ENCODE measurements at regions not wholly inside any gene's neighbourhood (a gene's known extent, or its start where the extent isn't known, plus 50 kb on each side); places are given as distances from the start of the nearest gene placed in this dataset.

- no peaks in the 10 kb centered on the region for H3K9me3 ChIP-seq (ENCODE audit: control insufficient read depth in 2 of 2, insufficient read depth in 1 of 2, low read depth in 1 of 2, low read length in 1 of 2)
- no peaks in the 10 kb centered on the region for H3K4me1 ChIP-seq (ENCODE audit: control insufficient read depth in 2 of 2, insufficient read depth in 2 of 2, low read length in 1 of 2)
- H3K27me3 ChIP-seq (ENCODE audit: control insufficient read depth in 1 of 2, insufficient read depth in 2 of 2, low read length in 2 of 2) = no peaks in the 10 kb centered on the region
- H3K36me3 ChIP-seq (ENCODE audit: control insufficient read depth in 2 of 2, insufficient read depth in 2 of 2, low read length in 1 of 2) = no peaks in the 10 kb centered on the region
- H3K4me3 ChIP-seq (ENCODE audit: low read depth in 1 of 2, low read length in 2 of 2) = no peak overlapping the region
- WGBS, 2 donors = 65 to 66% methylated on average over 9 of the region's 9 CpGs
- no peak overlapping the region for H3K27ac ChIP-seq (ENCODE audit: low read depth in 2 of 2, low read length in 1 of 2)
Observed at GRCh38 chr5:125190232-125191087, 444.0 kb upstream of the ZNF608 start.

DNA sequence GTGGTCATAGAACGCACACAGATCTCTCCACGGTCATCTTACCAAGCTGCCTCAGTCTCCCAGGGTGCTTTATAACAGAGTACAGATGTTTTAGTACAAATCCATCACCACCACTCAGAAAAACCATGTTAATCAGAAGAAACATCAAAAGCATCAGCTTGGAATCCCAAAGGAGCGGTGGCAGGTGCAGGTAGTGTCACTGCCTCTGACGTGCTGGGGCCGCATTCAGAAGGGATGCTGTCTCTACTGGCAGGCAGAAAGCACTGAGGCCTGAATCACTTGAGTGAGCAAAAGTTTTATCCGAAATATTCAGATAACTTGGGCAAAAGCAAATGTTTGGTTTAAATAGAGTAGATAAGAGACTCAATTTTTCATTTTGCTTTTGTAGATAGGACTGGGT, 448.4 kb upstream of the ZNF608 start:
- Histone ChIP-seq H3K36me3 (ENCODE audit: control insufficient read depth in 2 of 2, insufficient read depth in 2 of 2, low read length in 1 of 2) (no peaks in the 10 kb centered on the region), H3K27me3 (ENCODE audit: control insufficient read depth in 1 of 2, insufficient read depth in 2 of 2, low read length in 2 of 2) (no peaks in the 10 kb centered on the region)
- 84 to 91% methylated on average over 6 of the region's 6 CpGs for WGBS, 2 donors

GRCh38 chr5:125196481-125197111, 450.2 kb upstream of the ZNF608 start:
- no peaks in the 10 kb centered on the region for H3K9me3 ChIP-seq (ENCODE audit: control insufficient read depth in 2 of 2, insufficient read depth in 1 of 2, low read depth in 1 of 2, low read length in 1 of 2)
- H3K27ac ChIP-seq (ENCODE audit: low read depth in 2 of 2, low read length in 1 of 2) = no peak overlapping the region
- H3K4me1 ChIP-seq (ENCODE audit: control insufficient read depth in 2 of 2, insufficient read depth in 2 of 2, low read length in 1 of 2) = no peaks in the 10 kb centered on the region
- H3K36me3 ChIP-seq (ENCODE audit: control insufficient read depth in 2 of 2, insufficient read depth in 2 of 2, low read length in 1 of 2) = no peaks in the 10 kb centered on the region
- no peaks in the 10 kb centered on the region for H3K27me3 ChIP-seq (ENCODE audit: control insufficient read depth in 1 of 2, insufficient read depth in 2 of 2, low read length in 2 of 2)
- no peak overlapping the region for H3K4me3 ChIP-seq (ENCODE audit: low read depth in 1 of 2, low read length in 2 of 2)
- WGBS, 2 donors = 46 to 64% methylated on average over 13 of the region's 13 CpGs

More for the DNA sequence above, 448.4 kb upstream of the ZNF608 start:
- Histone ChIP-seq H3K4me1 (ENCODE audit: control insufficient read depth in 2 of 2, insufficient read depth in 2 of 2, low read length in 1 of 2) (no peaks in the 10 kb centered on the region), H3K9me3 (ENCODE audit: control insufficient read depth in 2 of 2, insufficient read depth in 1 of 2, low read depth in 1 of 2, low read length in 1 of 2) (no peaks in the 10 kb centered on the region), H3K4me3 (ENCODE audit: low read depth in 1 of 2, low read length in 2 of 2) (no peak overlapping the region), H3K27ac (ENCODE audit: low read depth in 2 of 2, low read length in 1 of 2) (no peak overlapping the region)

- WGBS, 2 donors = 71 to 78% methylated on average over 2 of the region's 2 CpGs
- H3K36me3 ChIP-seq (ENCODE audit: control insufficient read depth in 2 of 2, insufficient read depth in 2 of 2, low read length in 1 of 2) = no peaks in the 10 kb centered on the region
- no peaks in the 10 kb centered on the region for H3K9me3 ChIP-seq (ENCODE audit: control insufficient read depth in 2 of 2, insufficient read depth in 1 of 2, low read depth in 1 of 2, low read length in 1 of 2)
- no peaks in the 10 kb centered on the region for H3K4me1 ChIP-seq (ENCODE audit: control insufficient read depth in 2 of 2, insufficient read depth in 2 of 2, low read length in 1 of 2)
- H3K27ac ChIP-seq (ENCODE audit: low read depth in 2 of 2, low read length in 1 of 2) = no peak overlapping the region
- H3K27me3 ChIP-seq (ENCODE audit: control insufficient read depth in 1 of 2, insufficient read depth in 2 of 2, low read length in 2 of 2) = no peaks in the 10 kb centered on the region
- H3K4me3 ChIP-seq (ENCODE audit: low read depth in 1 of 2, low read length in 2 of 2) = no peak overlapping the region
Observed at GRCh38 chr5:125197321-125197720, 450.9 kb upstream of the ZNF608 start.

DNA sequence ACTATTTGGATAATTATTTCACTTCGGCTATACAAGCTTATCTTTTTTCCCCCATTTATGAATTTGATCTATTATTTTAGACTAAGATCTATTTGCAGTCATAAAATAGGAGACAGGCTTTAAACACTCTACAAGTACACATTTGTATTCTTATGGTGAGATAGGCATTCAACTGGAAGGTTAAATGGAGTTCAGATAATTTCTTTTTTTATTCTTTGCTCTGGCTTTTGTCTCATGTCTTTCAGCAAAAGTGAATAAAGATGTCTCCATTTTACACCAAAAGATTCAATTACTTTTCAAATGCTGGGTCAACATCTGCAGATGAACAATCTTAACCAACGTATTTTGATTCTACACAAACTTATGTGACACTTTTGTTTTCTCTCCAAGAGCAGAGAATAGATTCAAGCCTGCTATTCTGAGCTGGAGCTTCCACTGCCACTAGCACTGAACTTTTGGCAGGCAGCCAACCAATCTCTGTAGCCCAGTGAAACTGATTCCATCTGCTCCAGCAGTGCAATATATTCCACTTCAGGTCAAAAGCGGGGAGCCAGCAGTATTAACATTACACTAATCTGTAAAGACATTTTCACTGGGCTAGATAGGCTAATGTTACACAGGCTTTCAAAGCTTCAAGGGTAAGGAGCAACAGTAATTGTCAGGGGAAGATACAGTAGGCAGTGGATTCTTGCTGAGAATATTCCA, 452.0 kb upstream of the ZNF608 start:
- H3K9me3 ChIP-seq (ENCODE audit: control insufficient read depth in 2 of 2, insufficient read depth in 1 of 2, low read depth in 1 of 2, low read length in 1 of 2) = no peaks in the 10 kb centered on the region
- H3K4me1 ChIP-seq (ENCODE audit: control insufficient read depth in 2 of 2, insufficient read depth in 2 of 2, low read length in 1 of 2) = no peaks in the 10 kb centered on the region
- no peaks in the 10 kb centered on the region for H3K27me3 ChIP-seq (ENCODE audit: control insufficient read depth in 1 of 2, insufficient read depth in 2 of 2, low read length in 2 of 2)
- H3K27ac ChIP-seq (ENCODE audit: low read depth in 2 of 2, low read length in 1 of 2) = no peak overlapping the region
- no peak overlapping the region for H3K4me3 ChIP-seq (ENCODE audit: low read depth in 1 of 2, low read length in 2 of 2)
- 37 to 42% methylated on average over 3 of the region's 3 CpGs for WGBS, 2 donors
- no peaks in the 10 kb centered on the region for H3K36me3 ChIP-seq (ENCODE audit: control insufficient read depth in 2 of 2, insufficient read depth in 2 of 2, low read length in 1 of 2)

- Histone ChIP-seq H3K27me3 (ENCODE audit: control insufficient read depth in 1 of 2, insufficient read depth in 2 of 2, low read length in 2 of 2) (no peaks in the 10 kb centered on the region), H3K9me3 (ENCODE audit: control insufficient read depth in 2 of 2, insufficient read depth in 1 of 2, low read depth in 1 of 2, low read length in 1 of 2) (no peaks in the 10 kb centered on the region), H3K27ac (ENCODE audit: low read depth in 2 of 2, low read length in 1 of 2) (no peak overlapping the region), H3K36me3 (ENCODE audit: control insufficient read depth in 2 of 2, insufficient read depth in 2 of 2, low read length in 1 of 2) (no peaks in the 10 kb centered on the region), H3K4me3 (ENCODE audit: low read depth in 1 of 2, low read length in 2 of 2) (no peak overlapping the region), H3K4me1 (ENCODE audit: control insufficient read depth in 2 of 2, insufficient read depth in 2 of 2, low read length in 1 of 2) (no peaks in the 10 kb centered on the region)
- WGBS, 2 donors = 82 to 89% methylated on average over 2 of the region's 2 CpGs
Observed at GRCh38 chr5:125199373-125199772, 452.9 kb upstream of the ZNF608 start.

- WGBS, 2 donors = 47 to 61% methylated on average over 17 of the region's 17 CpGs
- no peaks in the 10 kb centered on the region for H3K36me3 ChIP-seq (ENCODE audit: control insufficient read depth in 2 of 2, insufficient read depth in 2 of 2, low read length in 1 of 2)
- H3K4me3 ChIP-seq (ENCODE audit: low read depth in 1 of 2, low read length in 2 of 2) = peak overlapping the region in 1 of 2 donors; percentile 18
- no peaks in the 10 kb centered on the region for H3K9me3 ChIP-seq (ENCODE audit: control insufficient read depth in 2 of 2, insufficient read depth in 1 of 2, low read depth in 1 of 2, low read length in 1 of 2)
- no peaks in the 10 kb centered on the region for H3K27me3 ChIP-seq (ENCODE audit: control insufficient read depth in 1 of 2, insufficient read depth in 2 of 2, low read length in 2 of 2)
- H3K4me1 ChIP-seq (ENCODE audit: control insufficient read depth in 2 of 2, insufficient read depth in 2 of 2, low read length in 1 of 2) = no peaks in the 10 kb centered on the region
- no peak overlapping the region for H3K27ac ChIP-seq (ENCODE audit: low read depth in 2 of 2, low read length in 1 of 2)
Observed at GRCh38 chr5:125199968-125200865, 453.8 kb upstream of the ZNF608 start.

GRCh38 chr5:125200866-125201373, 454.5 kb upstream of the ZNF608 start:
- Histone ChIP-seq H3K9me3 (ENCODE audit: control insufficient read depth in 2 of 2, insufficient read depth in 1 of 2, low read depth in 1 of 2, low read length in 1 of 2) (no peaks in the 10 kb centered on the region), H3K4me1 (ENCODE audit: control insufficient read depth in 2 of 2, insufficient read depth in 2 of 2, low read length in 1 of 2) (no peaks in the 10 kb centered on the region), H3K36me3 (ENCODE audit: control insufficient read depth in 2 of 2, insufficient read depth in 2 of 2, low read length in 1 of 2) (no peaks in the 10 kb centered on the region), H3K27me3 (ENCODE audit: control insufficient read depth in 1 of 2, insufficient read depth in 2 of 2, low read length in 2 of 2) (no peaks in the 10 kb centered on the region), H3K27ac (ENCODE audit: low read depth in 2 of 2, low read length in 1 of 2) (no peak overlapping the region), H3K4me3 (ENCODE audit: low read depth in 1 of 2, low read length in 2 of 2) (no peak overlapping the region)
- WGBS, 2 donors = 76 to 84% methylated on average over 5 of the region's 5 CpGs

Data from esophagus (tissue), 2 donors.